ENCODE measurements at regions not wholly inside any gene's neighbourhood (a gene's known extent, or its start where the extent isn't known, plus 50 kb on each side); places are given as distances from the start of the nearest gene placed in this dataset.
A peak's percentile ranks its signal among the peaks of the same experiment; 100 is the strongest.
"Not testable (repeated sequence)": the region's sequence is repeated elsewhere in the genome, so short reads cannot be mapped to it uniquely, and the experiment has no call there.

- no peak for DNase-seq
These were observed 250.7 kb downstream of the LPIN1 start for GRCh38 chr2:11997142-11997541.

- no peak for DNase-seq
These were observed 251.8 kb downstream of the LPIN1 start for GRCh38 chr2:11998218-11998617.

- DNase-seq: no peak
These were observed 252.4 kb downstream of the LPIN1 start for GRCh38 chr2:11998626-11999378.

GRCh38 chr2:12001621-12002020 lies 255.2 kb downstream of the LPIN1 start:
- no peak for DNase-seq

- no peak for DNase-seq
These were observed 255.8 kb downstream of the LPIN1 start for GRCh38 chr2:12002215-12002614.

- no peak for DNase-seq
These were observed 258.3 kb downstream of the LPIN1 start for GRCh38 chr2:12004713-12005112.

- peak; percentile 50 for DNase-seq
These were observed 259.7 kb downstream of the LPIN1 start for GRCh38 chr2:12005886-12006681.

GRCh38 chr2:12006850-12007249 lies 260.4 kb downstream of the LPIN1 start:
- no peak for DNase-seq

- no peak for DNase-seq
These were observed 260.9 kb downstream of the LPIN1 start for GRCh38 chr2:12007282-12007681.

- no peak for DNase-seq
These were observed 262.1 kb downstream of the LPIN1 start for GRCh38 chr2:12008425-12009061.

GRCh38 chr2:12009323-12009905 lies 263.0 kb downstream of the LPIN1 start:
- no peak for DNase-seq

GRCh38 chr2:12010059-12010458 lies 263.6 kb downstream of the LPIN1 start:
- no peak for DNase-seq

- DNase-seq: no peak
These were observed 264.3 kb downstream of the LPIN1 start for GRCh38 chr2:12010779-12011178.

GRCh38 chr2:12014088-12014960 lies 267.9 kb downstream of the LPIN1 start:
- DNase-seq: no peak

- DNase-seq: no peak
These were observed 271.2 kb downstream of the LPIN1 start for GRCh38 chr2:12017499-12018157.

GRCh38 chr2:12018726-12019125 lies 272.3 kb downstream of the LPIN1 start:
- not testable (repeated sequence) for DNase-seq

- DNase-seq: no peak
These were observed 274.5 kb downstream of the LPIN1 start for GRCh38 chr2:12020833-12021469.

- DNase-seq: not testable (repeated sequence)
These were observed 277.9 kb downstream of the LPIN1 start for GRCh38 chr2:12024197-12024907.

- DNase-seq: no peak
These were observed 280.7 kb downstream of the LPIN1 start for GRCh38 chr2:12027136-12027535.

- no peak for DNase-seq
These were observed 285.4 kb downstream of the LPIN1 start for GRCh38 chr2:12031866-12032265.

Measured in T-helper 9 cell (primary cell).